ENCODE measurements at regions not wholly inside any gene's neighbourhood (a gene's known extent, or its start where the extent isn't known, plus 50 kb on each side); places are given as distances from the start of the nearest gene placed in this dataset.

DNA sequence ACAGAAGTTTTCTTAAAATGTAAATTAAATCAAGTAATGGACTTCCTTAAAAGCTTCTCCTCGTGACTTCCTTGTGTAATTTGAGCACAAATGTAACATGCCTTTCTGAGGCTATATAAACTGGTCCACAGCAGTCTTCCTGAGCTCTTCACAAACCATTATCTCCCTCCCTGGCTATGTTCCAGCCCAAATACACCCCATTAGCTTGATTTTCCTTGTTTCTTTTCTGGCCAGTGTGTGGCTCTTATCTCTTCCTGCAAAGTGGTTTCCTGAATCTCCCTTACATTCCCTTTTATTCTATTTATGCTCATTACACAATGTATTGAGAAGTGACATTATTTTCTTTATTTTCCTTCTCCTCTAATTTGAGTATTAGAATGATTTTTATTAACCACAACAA lies 1085.3 kb upstream of the PCDH10 start:
- TF ChIP-seq, protein P1, sequence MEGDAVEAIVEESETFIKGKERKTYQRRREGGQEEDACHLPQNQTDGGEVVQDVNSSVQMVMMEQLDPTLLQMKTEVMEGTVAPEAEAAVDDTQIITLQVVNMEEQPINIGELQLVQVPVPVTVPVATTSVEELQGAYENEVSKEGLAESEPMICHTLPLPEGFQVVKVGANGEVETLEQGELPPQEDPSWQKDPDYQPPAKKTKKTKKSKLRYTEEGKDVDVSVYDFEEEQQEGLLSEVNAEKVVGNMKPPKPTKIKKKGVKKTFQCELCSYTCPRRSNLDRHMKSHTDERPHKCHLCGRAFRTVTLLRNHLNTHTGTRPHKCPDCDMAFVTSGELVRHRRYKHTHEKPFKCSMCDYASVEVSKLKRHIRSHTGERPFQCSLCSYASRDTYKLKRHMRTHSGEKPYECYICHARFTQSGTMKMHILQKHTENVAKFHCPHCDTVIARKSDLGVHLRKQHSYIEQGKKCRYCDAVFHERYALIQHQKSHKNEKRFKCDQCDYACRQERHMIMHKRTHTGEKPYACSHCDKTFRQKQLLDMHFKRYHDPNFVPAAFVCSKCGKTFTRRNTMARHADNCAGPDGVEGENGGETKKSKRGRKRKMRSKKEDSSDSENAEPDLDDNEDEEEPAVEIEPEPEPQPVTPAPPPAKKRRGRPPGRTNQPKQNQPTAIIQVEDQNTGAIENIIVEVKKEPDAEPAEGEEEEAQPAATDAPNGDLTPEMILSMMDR (IDR thresholded peaks at IDR 0.05) = no peak
- no peak for TF ChIP-seq POLR2A (IDR thresholded peaks at IDR 0.05)

Measured in esophagus squamous epithelium (tissue), 4 donors.